GM19043 (cell line): ENCODE measurements at regions not wholly inside any gene's neighbourhood (a gene's known extent, or its start where the extent isn't known, plus 50 kb on each side); places are given as distances from the start of the nearest gene placed in this dataset.

Source experiments
- ATAC-seq: cut with Tn5 transposase; IDR thresholded peaks from one replicate; pipeline ENCODE4 v1.9.1; 2021; ENCODE audit warnings: low read depth; ENCODE audit not compliant: unreplicated experiment

GRCh38 chr9:11431490-11431889 is 818.7 kb upstream of the PTPRD start:
- ATAC-seq = no peak

GRCh38 chr9:11432361-11432760 is 819.6 kb upstream of the PTPRD start:
- no peak for ATAC-seq

GRCh38 chr9:11443631-11444030 is 830.8 kb upstream of the PTPRD start:
- no peak for ATAC-seq

- ATAC-seq = no peak
Observed at GRCh38 chr9:11457825-11458790, 845.3 kb upstream of the PTPRD start.

GRCh38 chr9:11469745-11470144 is 856.9 kb upstream of the PTPRD start:
- no peak for ATAC-seq

GRCh38 chr9:11471321-11471720 is 858.5 kb upstream of the PTPRD start:
- ATAC-seq = no peak

- ATAC-seq = no peak
Observed at GRCh38 chr9:11500780-11501179, 888.0 kb upstream of the PTPRD start.

- no peak for ATAC-seq
Observed at GRCh38 chr9:11506980-11507379, 894.2 kb upstream of the PTPRD start.

GRCh38 chr9:11537566-11537965 is 924.8 kb upstream of the PTPRD start:
- ATAC-seq = no peak

GRCh38 chr9:11542781-11543180 is 930.0 kb upstream of the PTPRD start:
- ATAC-seq = no peak

GRCh38 chr9:11546231-11546630 is 933.4 kb upstream of the PTPRD start:
- no peak for ATAC-seq

GRCh38 chr9:11549311-11549794 is 936.6 kb upstream of the PTPRD start:
- no peak for ATAC-seq

- ATAC-seq = no peak
Observed at GRCh38 chr9:11551106-11551505, 938.3 kb upstream of the PTPRD start.

- no peak for ATAC-seq
Observed at GRCh38 chr9:11558043-11558442, 945.2 kb upstream of the PTPRD start.

GRCh38 chr9:11559001-11559776 is 946.4 kb upstream of the PTPRD start:
- ATAC-seq = no peak

- no peak for ATAC-seq
Observed at GRCh38 chr9:11577522-11577921, 964.7 kb upstream of the PTPRD start.

GRCh38 chr9:11595756-11596155 is 983.0 kb upstream of the PTPRD start:
- ATAC-seq = no peak

- ATAC-seq = no peak
Observed at GRCh38 chr9:11618241-11618805, 1005.5 kb upstream of the PTPRD start.

GRCh38 chr9:11632691-11633090 is 1019.9 kb upstream of the PTPRD start:
- ATAC-seq = no peak

GRCh38 chr9:11646831-11647230 is 1034.0 kb upstream of the PTPRD start:
- no peak for ATAC-seq

GRCh38 chr9:11653867-11654266 is 1039.3 kb upstream of the TYRP1 start:
- ATAC-seq = no peak
